NT2/D1 (cell line): ENCODE measurements at regions not wholly inside any gene's neighbourhood (a gene's known extent, or its start where the extent isn't known, plus 50 kb on each side); places are given as distances from the start of the nearest gene placed in this dataset.

ENCODE experiments used
- DNase-seq: peaks from one replicate; pipeline ENCODE4 v3.0.0-alpha.2; 2011; ENCODE audit warnings: low read depth, low spot score
- H3K27me3 ChIP-seq: 2 replicates; pipeline ENCODE4 v1.6.0; 2011; ENCODE audit warnings: mild to moderate bottlenecking; ENCODE audit not compliant: insufficient read length, insufficient read depth
- H3K36me3 ChIP-seq: 2 replicates; pipeline ENCODE4 v1.6.1; 2011; ENCODE audit warnings: mild to moderate bottlenecking, low read length, mixed read lengths; ENCODE audit not compliant: insufficient read depth, insufficient read length
- H3K4me1 ChIP-seq: 2 replicates; pipeline ENCODE4 v1.5.1; 2011; ENCODE audit not compliant: insufficient read depth, insufficient read length
- H3K4me3 ChIP-seq: 2 replicates; pipeline ENCODE4 v1.5.1; 2011; ENCODE audit warnings: low read depth; ENCODE audit not compliant: insufficient read length
- H3K9ac ChIP-seq: 2 replicates; pipeline ENCODE4 v1.6.0; 2011; ENCODE audit warnings: low read depth; ENCODE audit not compliant: insufficient read length
- H3K9me3 ChIP-seq: 2 replicates; pipeline ENCODE4 v1.5.1; 2011; ENCODE audit warnings: mild to moderate bottlenecking, low read length; ENCODE audit not compliant: insufficient read depth
- SUZ12 ChIP-seq: IDR thresholded peaks from 2 replicates; pipeline ENCODE4 v1.6.1; 2011; ENCODE audit not compliant: insufficient read length, insufficient read depth; ENCODE audit errors: extremely low read depth
- YY1 ChIP-seq: IDR thresholded peaks from 2 replicates; pipeline ENCODE4 v1.6.1; 2011; ENCODE audit not compliant: insufficient read length, insufficient read depth
- ZNF274 ChIP-seq: IDR thresholded peaks from 2 replicates; pipeline ENCODE4 v1.6.1; 2011; ENCODE audit warnings: mild to moderate bottlenecking, low read depth, low read length

GRCh38 chr2:156790343-156791037 lies 354.3 kb downstream of the GPD2 start:
- Histone ChIP-seq H3K36me3 (no peaks in the 10 kb centered on the region), H3K4me1 (no peaks in the 10 kb centered on the region), H3K9me3 (no peaks in the 10 kb centered on the region), H3K4me3 (no peak overlapping the region), H3K27me3 (no peaks in the 10 kb centered on the region), H3K9ac (no peak overlapping the region)
- TF ChIP-seq ZNF274 (no peak), YY1 (no peak), SUZ12 (no peak)
- DNase-seq = no peak

- Histone ChIP-seq H3K4me3 (no peak overlapping the region), H3K9me3 (no peaks in the 10 kb centered on the region), H3K36me3 (no peaks in the 10 kb centered on the region), H3K9ac (no peak overlapping the region), H3K4me1 (no peaks in the 10 kb centered on the region), H3K27me3 (no peaks in the 10 kb centered on the region)
- no peak for DNase-seq
- TF ChIP-seq YY1 (no peak), SUZ12 (no peak), ZNF274 (no peak)
These were observed 356.2 kb downstream of the GPD2 start for GRCh38 chr2:156792242-156792840.

- Histone ChIP-seq H3K9me3 (no peaks in the 10 kb centered on the region), H3K4me1 (no peaks in the 10 kb centered on the region), H3K4me3 (no peak overlapping the region), H3K36me3 (no peaks in the 10 kb centered on the region), H3K27me3 (no peaks in the 10 kb centered on the region), H3K9ac (no peak overlapping the region)
- TF ChIP-seq ZNF274 (no peak), YY1 (no peak), SUZ12 (no peak)
- DNase-seq = no peak
These were observed 361.7 kb downstream of the GPD2 start for GRCh38 chr2:156797832-156798231.

- DNase-seq = peak; percentile 32
These were observed 364.0 kb downstream of the GPD2 start for GRCh38 chr2:156800065-156800653.

GRCh38 chr2:156800781-156801361 lies 364.7 kb downstream of the GPD2 start:
- no peak for TF ChIP-seq SUZ12
- no peak for TF ChIP-seq ZNF274
- no peak for TF ChIP-seq YY1
- no peaks in the 10 kb centered on the region for H3K4me1 ChIP-seq
- H3K36me3 ChIP-seq = no peaks in the 10 kb centered on the region
- DNase-seq = no peak
- no peaks in the 10 kb centered on the region for H3K9me3 ChIP-seq
- H3K4me3 ChIP-seq = no peak overlapping the region
- H3K9ac ChIP-seq = no peak overlapping the region
- H3K27me3 ChIP-seq = no peaks in the 10 kb centered on the region

More at GRCh38 chr2:156800065-156800653, 364.0 kb downstream of the GPD2 start:
- no peaks in the 10 kb centered on the region for H3K27me3 ChIP-seq
- H3K36me3 ChIP-seq = no peaks in the 10 kb centered on the region
- H3K4me1 ChIP-seq = no peaks in the 10 kb centered on the region
- H3K9ac ChIP-seq = no peak overlapping the region
- TF ChIP-seq YY1 (no peak), ZNF274 (no peak), SUZ12 (no peak)
- H3K9me3 ChIP-seq = no peaks in the 10 kb centered on the region
- H3K4me3 ChIP-seq = no peak overlapping the region

- H3K36me3 ChIP-seq = no peaks in the 10 kb centered on the region
- DNase-seq = no peak
- no peak for TF ChIP-seq SUZ12
- no peak for TF ChIP-seq YY1
- no peak for TF ChIP-seq ZNF274
- H3K4me3 ChIP-seq = no peak overlapping the region
- H3K9me3 ChIP-seq = 0 out of 2 replicates have a peak, but pooled peaks cover 7% of the 10 kb centered on the region
- no peak overlapping the region for H3K9ac ChIP-seq
- no peaks in the 10 kb centered on the region for H3K4me1 ChIP-seq
- no peaks in the 10 kb centered on the region for H3K27me3 ChIP-seq
These were observed 367.1 kb downstream of the GPD2 start for GRCh38 chr2:156803243-156803642.

- H3K27me3 ChIP-seq = no peaks in the 10 kb centered on the region
- TF ChIP-seq YY1 (no peak), ZNF274 (no peak), SUZ12 (no peak)
- no peaks in the 10 kb centered on the region for H3K36me3 ChIP-seq
- no peak for DNase-seq
- H3K9me3 ChIP-seq = 0 out of 2 replicates have a peak, but pooled peaks cover 7% of the 10 kb centered on the region
- no peak overlapping the region for H3K9ac ChIP-seq
- no peak overlapping the region for H3K4me3 ChIP-seq
- no peaks in the 10 kb centered on the region for H3K4me1 ChIP-seq
These were observed 367.8 kb downstream of the GPD2 start for GRCh38 chr2:156803967-156804366.

- H3K9me3 ChIP-seq = 0 out of 2 replicates have a peak, but pooled peaks cover 7% of the 10 kb centered on the region
- TF ChIP-seq YY1 = no peak
- no peak for TF ChIP-seq ZNF274
- TF ChIP-seq SUZ12 = no peak
- H3K36me3 ChIP-seq = no peaks in the 10 kb centered on the region
- H3K4me1 ChIP-seq = no peaks in the 10 kb centered on the region
- H3K4me3 ChIP-seq = no peak overlapping the region
- no peaks in the 10 kb centered on the region for H3K27me3 ChIP-seq
- DNase-seq = no peak
- no peak overlapping the region for H3K9ac ChIP-seq
These were observed 373.9 kb downstream of the GPD2 start for GRCh38 chr2:156810094-156810493.
